Activated naive CD8-positive, alpha-beta T cell treated with anti-CD3 and anti-CD28 coated beads for 36 hours (primary cell): ENCODE measurements at regions not wholly inside any gene's neighbourhood (a gene's known extent, or its start where the extent isn't known, plus 50 kb on each side); places are given as distances from the start of the nearest gene placed in this dataset.

Experiments
- DNase-seq: peaks from one replicate; pipeline ENCODE4 v3.0.0; 2021
- H3K27ac Mint-ChIP-seq: one replicate; pipeline ENCODE4 v1.8.0; 2022; ENCODE audit warnings: mild to moderate bottlenecking, moderate library complexity, mixed read lengths
- H3K27me3 Mint-ChIP-seq: one replicate; pipeline ENCODE4 v1.8.0; 2022; ENCODE audit warnings: mild to moderate bottlenecking, mixed read lengths
- H3K36me3 Mint-ChIP-seq: one replicate; pipeline ENCODE4 v1.8.0; 2021; ENCODE audit warnings: mild to moderate bottlenecking, mixed read lengths
- H3K4me1 Mint-ChIP-seq: one replicate; pipeline ENCODE4 v1.8.0; 2021; ENCODE audit warnings: mixed read lengths
- H3K4me3 Mint-ChIP-seq: one replicate; pipeline ENCODE4 v1.8.0; 2022; ENCODE audit warnings: mild to moderate bottlenecking, moderate library complexity, mixed read lengths
- H3K9me3 Mint-ChIP-seq: one replicate; pipeline ENCODE4 v1.8.0; 2022; ENCODE audit warnings: mixed read lengths

- Mint-ChIP-seq H3K4me1 (peaks cover 3% of the 10 kb centered on the region), H3K9me3 (no peaks in the 10 kb centered on the region), H3K36me3 (no peaks in the 10 kb centered on the region), H3K27ac (no peak overlapping the region), H3K27me3 (peaks cover 5% of the 10 kb centered on the region), H3K4me3 (no peak overlapping the region)
- DNase-seq = no peak
Observed at GRCh38 chr1:229888157-229888556, 178.9 kb upstream of the GALNT2 start.

DNA sequence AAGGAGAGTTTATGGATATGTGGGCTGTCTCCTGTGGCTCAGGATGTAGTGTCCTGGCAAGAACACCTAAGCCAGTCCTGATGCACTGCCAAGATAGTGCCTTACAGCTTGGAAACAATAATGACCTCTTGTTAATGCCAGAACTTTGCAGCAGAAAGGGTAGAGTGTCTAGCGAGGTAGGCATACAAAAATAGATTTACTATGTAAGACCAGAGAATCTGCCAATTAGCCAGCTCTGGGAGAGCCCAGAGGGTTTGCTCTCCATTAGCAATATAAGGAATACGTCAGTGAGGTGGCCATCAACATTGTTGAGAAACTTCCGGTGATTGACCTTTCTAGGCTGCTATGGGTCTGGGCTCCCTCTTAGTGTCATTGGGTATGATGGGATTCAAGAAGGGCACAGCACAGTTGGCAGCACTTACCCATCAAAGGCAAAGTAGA lies 178.5 kb upstream of the GALNT2 start:
- no peak overlapping the region for H3K27ac Mint-ChIP-seq
- H3K36me3 Mint-ChIP-seq = no peaks in the 10 kb centered on the region
- H3K4me1 Mint-ChIP-seq = peaks cover 3% of the 10 kb centered on the region
- H3K9me3 Mint-ChIP-seq = no peaks in the 10 kb centered on the region
- no peak overlapping the region for H3K4me3 Mint-ChIP-seq
- peaks cover 8% of the 10 kb centered on the region for H3K27me3 Mint-ChIP-seq
- no peak for DNase-seq

- Mint-ChIP-seq H3K36me3 (no peaks in the 10 kb centered on the region), H3K27ac (no peak overlapping the region), H3K4me3 (no peak overlapping the region), H3K9me3 (no peaks in the 10 kb centered on the region), H3K27me3 (peaks cover 8% of the 10 kb centered on the region), H3K4me1 (no peaks in the 10 kb centered on the region)
- DNase-seq = no peak
Observed at GRCh38 chr1:229889031-229889517, 178.0 kb upstream of the GALNT2 start.

DNA sequence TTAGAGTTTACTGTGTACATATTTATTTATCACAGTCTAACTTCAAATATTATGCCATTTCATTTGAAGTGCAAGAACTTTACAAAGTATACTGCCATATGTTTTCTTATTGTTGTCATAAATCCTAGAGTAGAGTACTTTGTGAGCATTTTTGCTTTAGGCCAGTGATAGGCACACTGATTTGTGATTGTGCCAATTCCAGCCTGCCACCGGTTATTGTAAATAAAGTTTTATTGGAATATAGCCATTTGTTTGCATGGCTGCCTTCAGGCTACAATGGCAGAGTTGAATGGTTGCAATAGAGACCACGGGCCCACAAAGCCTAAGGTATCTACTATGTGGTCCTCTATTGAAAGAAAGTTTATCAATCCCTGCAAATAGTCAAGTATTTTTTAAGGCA lies 175.8 kb upstream of the GALNT2 start:
- Mint-ChIP-seq H3K9me3 (no peaks in the 10 kb centered on the region), H3K27ac (no peak overlapping the region), H3K4me1 (no peaks in the 10 kb centered on the region), H3K27me3 (peaks cover 20% of the 10 kb centered on the region), H3K4me3 (no peak overlapping the region), H3K36me3 (no peaks in the 10 kb centered on the region)
- no peak for DNase-seq

DNA sequence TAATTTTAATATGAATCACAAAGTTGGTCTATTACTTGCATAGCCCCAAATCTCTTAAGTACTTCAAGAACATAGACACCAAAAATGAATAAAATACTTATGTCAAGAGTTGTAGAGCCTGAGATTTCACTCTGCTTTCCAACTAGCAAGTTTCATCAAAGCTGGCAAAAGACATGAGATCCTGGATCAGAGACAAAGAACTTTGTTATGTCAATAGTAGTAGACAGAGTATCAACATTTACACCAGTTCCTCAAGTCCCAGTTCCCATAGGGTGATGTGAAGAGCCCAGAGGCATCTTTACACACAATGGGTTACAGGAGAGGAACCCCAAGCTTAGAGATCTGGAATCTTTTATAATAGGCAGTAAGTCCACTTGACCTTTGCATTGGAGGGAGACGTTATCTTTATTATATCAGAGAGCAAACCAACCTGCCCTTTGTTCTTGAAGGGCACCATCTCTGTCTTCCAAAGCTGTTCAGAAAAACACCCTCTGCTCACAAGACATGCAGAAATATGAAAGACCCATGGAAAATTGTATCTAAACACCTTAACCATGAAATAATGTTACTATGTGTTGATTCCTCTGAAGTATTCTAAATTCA lies 174.4 kb upstream of the GALNT2 start:
- Mint-ChIP-seq H3K9me3 (no peaks in the 10 kb centered on the region), H3K4me3 (no peak overlapping the region), H3K36me3 (no peaks in the 10 kb centered on the region)

GRCh38 chr1:229893762-229894444 lies 173.1 kb upstream of the GALNT2 start:
- no peak for DNase-seq
- H3K36me3 Mint-ChIP-seq = no peaks in the 10 kb centered on the region
- H3K9me3 Mint-ChIP-seq = no peaks in the 10 kb centered on the region
- peaks cover 37% of the 10 kb centered on the region for H3K27me3 Mint-ChIP-seq
- no peak overlapping the region for H3K27ac Mint-ChIP-seq
- H3K4me1 Mint-ChIP-seq = no peaks in the 10 kb centered on the region
- no peak overlapping the region for H3K4me3 Mint-ChIP-seq

More for the DNA sequence above, 174.4 kb upstream of the GALNT2 start:
- DNase-seq = no peak
- Mint-ChIP-seq H3K27ac (no peak overlapping the region), H3K27me3 (peaks cover 30% of the 10 kb centered on the region), H3K4me1 (no peaks in the 10 kb centered on the region)

DNA sequence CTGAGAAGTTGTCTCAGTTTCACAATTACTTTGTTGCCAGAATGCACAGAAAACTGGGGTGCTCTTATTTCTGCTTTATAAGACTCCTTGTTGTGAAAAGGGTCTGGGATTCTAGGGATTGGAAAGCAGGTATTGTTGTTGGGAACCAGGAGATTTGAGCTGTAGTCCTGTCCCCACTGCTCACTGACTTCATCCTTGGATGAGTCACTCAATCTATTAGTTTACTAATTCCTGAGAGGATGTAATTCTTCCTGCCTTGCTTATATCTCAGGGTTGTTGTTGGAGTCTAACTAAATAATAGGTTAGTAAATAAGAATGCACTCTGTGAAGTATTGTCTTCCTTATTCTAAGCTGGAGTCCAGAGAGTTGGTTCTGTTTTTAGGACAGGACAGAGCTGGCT lies 172.5 kb upstream of the GALNT2 start:
- Mint-ChIP-seq H3K36me3 (no peaks in the 10 kb centered on the region), H3K27me3 (peaks cover 37% of the 10 kb centered on the region), H3K4me1 (no peaks in the 10 kb centered on the region), H3K9me3 (no peaks in the 10 kb centered on the region), H3K27ac (no peak overlapping the region), H3K4me3 (no peak overlapping the region)
- no peak for DNase-seq

DNA sequence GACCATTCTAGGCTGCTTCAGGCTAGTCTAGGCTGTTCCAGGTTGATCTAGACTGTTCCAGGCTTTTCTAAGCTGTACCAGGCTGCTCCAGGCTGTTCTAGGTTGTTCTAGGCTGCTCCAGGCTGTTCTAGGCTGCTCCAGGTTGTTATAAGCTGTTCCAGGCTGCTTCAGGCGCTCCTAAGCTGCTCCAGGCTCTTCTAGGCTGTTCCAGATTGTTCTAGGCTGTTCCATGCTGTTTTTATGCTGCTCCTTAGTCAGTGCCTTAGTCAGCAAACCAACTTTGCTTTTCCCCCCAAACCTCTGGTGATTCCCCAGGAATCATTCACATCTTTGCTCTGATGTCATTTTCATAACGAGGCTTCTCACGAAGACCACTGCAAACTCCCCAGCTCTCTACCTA lies 171.4 kb upstream of the GALNT2 start:
- H3K36me3 Mint-ChIP-seq = no peaks in the 10 kb centered on the region
- no peak overlapping the region for H3K4me3 Mint-ChIP-seq
- peaks cover 46% of the 10 kb centered on the region for H3K27me3 Mint-ChIP-seq
- H3K9me3 Mint-ChIP-seq = no peaks in the 10 kb centered on the region
- H3K27ac Mint-ChIP-seq = no peak overlapping the region
- DNase-seq = no peak
- H3K4me1 Mint-ChIP-seq = no peaks in the 10 kb centered on the region

DNA sequence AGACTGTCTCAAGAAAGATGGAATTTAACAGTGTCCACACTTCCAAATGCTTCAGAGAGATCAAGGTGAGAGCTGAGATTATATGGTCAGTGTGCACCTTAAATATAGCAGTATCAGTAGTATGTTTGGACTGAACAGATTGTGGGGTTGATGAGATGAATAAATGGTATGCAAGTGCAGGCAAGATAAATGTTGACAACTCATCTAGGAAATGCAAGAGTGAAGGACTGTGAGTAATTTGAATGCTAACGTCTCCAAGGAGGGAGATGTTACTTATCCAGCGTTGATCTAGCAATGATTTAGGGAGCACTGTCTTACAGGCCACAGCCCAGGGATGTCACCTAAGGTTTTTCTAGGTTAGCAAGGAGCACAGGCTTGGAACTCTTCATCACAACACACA lies 170.7 kb upstream of the GALNT2 start:
- no peaks in the 10 kb centered on the region for H3K36me3 Mint-ChIP-seq
- no peak overlapping the region for H3K4me3 Mint-ChIP-seq
- H3K27ac Mint-ChIP-seq = no peak overlapping the region
- peaks cover 46% of the 10 kb centered on the region for H3K27me3 Mint-ChIP-seq
- no peak for DNase-seq
- no peaks in the 10 kb centered on the region for H3K4me1 Mint-ChIP-seq
- H3K9me3 Mint-ChIP-seq = peaks cover 4% of the 10 kb centered on the region

DNA sequence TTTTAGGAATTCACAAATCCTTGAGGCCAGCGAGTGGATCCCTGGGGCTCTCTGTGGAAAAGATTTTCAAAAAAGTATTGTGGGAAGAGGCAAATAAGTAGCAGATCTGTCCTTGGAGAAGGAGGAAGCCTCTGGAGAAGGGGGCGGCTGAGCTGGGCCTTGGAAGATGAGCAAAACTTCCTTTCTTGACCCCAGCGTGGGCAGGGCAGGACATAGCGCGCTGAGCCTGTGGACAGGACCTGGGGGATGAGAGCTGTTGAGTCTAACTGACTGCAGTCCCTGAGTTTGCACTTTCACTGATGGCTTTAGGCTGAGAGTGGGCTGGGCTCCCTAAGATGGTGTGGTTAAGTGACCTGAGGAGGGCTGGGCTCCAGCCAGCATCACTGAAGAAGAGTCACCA lies 170.2 kb upstream of the GALNT2 start:
- no peak for DNase-seq
- no peak overlapping the region for H3K27ac Mint-ChIP-seq
- H3K9me3 Mint-ChIP-seq = peaks cover 8% of the 10 kb centered on the region
- no peak overlapping the region for H3K4me3 Mint-ChIP-seq
- no peaks in the 10 kb centered on the region for H3K36me3 Mint-ChIP-seq
- H3K27me3 Mint-ChIP-seq = peaks cover 51% of the 10 kb centered on the region
- no peaks in the 10 kb centered on the region for H3K4me1 Mint-ChIP-seq

DNA sequence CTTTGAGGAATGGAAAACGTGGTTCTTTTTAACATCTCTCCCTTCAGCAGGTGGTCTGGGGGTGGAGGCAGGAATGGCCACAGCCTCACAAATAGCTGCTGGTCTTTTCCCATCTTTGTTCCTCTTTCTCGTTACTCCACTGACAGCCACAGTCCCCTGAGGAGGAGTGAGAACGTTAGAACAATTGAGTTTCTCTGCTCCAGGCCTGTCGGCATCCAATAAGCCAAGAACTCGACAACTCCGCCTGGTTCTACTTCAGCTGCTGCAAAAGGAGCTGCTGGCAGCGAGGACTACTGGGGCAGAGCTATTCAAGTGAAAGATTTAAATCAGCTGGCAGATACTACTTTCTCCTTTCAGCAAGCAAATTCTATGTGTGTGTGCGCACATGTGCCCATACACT lies 169.5 kb upstream of the GALNT2 start:
- Mint-ChIP-seq H3K9me3 (peaks cover 8% of the 10 kb centered on the region), H3K27me3 (peaks cover 52% of the 10 kb centered on the region), H3K36me3 (no peaks in the 10 kb centered on the region)

DNA sequence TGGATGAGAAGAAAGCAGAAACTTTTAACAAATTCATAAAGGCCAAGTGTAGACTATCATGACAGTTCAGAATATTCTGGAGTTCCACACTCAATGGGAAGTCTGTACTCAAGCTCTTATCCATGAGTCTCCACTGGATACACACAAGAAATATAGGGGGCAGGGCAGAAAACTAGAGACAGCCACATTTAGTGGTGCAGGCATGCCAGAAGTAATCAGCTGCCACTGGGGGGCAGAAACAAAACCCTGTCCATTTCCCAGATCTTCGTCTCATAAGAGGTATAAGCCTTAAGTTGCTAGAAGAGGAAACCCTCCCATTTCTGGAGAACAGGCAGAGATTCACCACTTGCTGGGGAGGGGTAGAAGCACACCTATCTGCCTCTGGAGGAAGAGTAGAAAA lies 166.8 kb upstream of the GALNT2 start:
- no peak overlapping the region for H3K4me3 Mint-ChIP-seq

More for the DNA sequence above, 169.5 kb upstream of the GALNT2 start:
- Mint-ChIP-seq H3K27ac (no peak overlapping the region), H3K4me1 (no peaks in the 10 kb centered on the region), H3K4me3 (no peak overlapping the region)
- DNase-seq = no peak

GRCh38 chr1:229905031-229905545 lies 161.9 kb upstream of the GALNT2 start:
- H3K27me3 Mint-ChIP-seq = peaks cover 52% of the 10 kb centered on the region
- no peaks in the 10 kb centered on the region for H3K36me3 Mint-ChIP-seq
- no peak overlapping the region for H3K27ac Mint-ChIP-seq
- H3K4me3 Mint-ChIP-seq = no peak overlapping the region
- no peak for DNase-seq
- no peaks in the 10 kb centered on the region for H3K4me1 Mint-ChIP-seq
- peaks cover 8% of the 10 kb centered on the region for H3K9me3 Mint-ChIP-seq

More for the DNA sequence above, 166.8 kb upstream of the GALNT2 start:
- DNase-seq = no peak
- H3K27me3 Mint-ChIP-seq = peaks cover 51% of the 10 kb centered on the region
- H3K9me3 Mint-ChIP-seq = peaks cover 8% of the 10 kb centered on the region
- no peak overlapping the region for H3K27ac Mint-ChIP-seq
- H3K36me3 Mint-ChIP-seq = no peaks in the 10 kb centered on the region
- no peaks in the 10 kb centered on the region for H3K4me1 Mint-ChIP-seq

GRCh38 chr1:229905652-229906051 lies 161.4 kb upstream of the GALNT2 start:
- no peak overlapping the region for H3K27ac Mint-ChIP-seq
- H3K4me1 Mint-ChIP-seq = no peaks in the 10 kb centered on the region
- no peak overlapping the region for H3K4me3 Mint-ChIP-seq
- H3K9me3 Mint-ChIP-seq = peaks cover 8% of the 10 kb centered on the region
- H3K27me3 Mint-ChIP-seq = peaks cover 48% of the 10 kb centered on the region
- no peak for DNase-seq
- H3K36me3 Mint-ChIP-seq = no peaks in the 10 kb centered on the region

GRCh38 chr1:229907884-229908638 lies 159.0 kb upstream of the GALNT2 start:
- DNase-seq = no peak
- H3K36me3 Mint-ChIP-seq = no peaks in the 10 kb centered on the region
- no peaks in the 10 kb centered on the region for H3K4me1 Mint-ChIP-seq
- H3K4me3 Mint-ChIP-seq = no peak overlapping the region
- H3K9me3 Mint-ChIP-seq = no peaks in the 10 kb centered on the region
- H3K27ac Mint-ChIP-seq = no peak overlapping the region
- peaks cover 37% of the 10 kb centered on the region for H3K27me3 Mint-ChIP-seq
